ENCODE measurements at regions not wholly inside any gene's neighbourhood (a gene's known extent, or its start where the extent isn't known, plus 50 kb on each side); places are given as distances from the start of the nearest gene placed in this dataset.
A peak's percentile ranks its signal among the peaks of the same experiment; 100 is the strongest.
"Not testable (repeated sequence)": the region's sequence is repeated elsewhere in the genome, so short reads cannot be mapped to it uniquely, and the experiment has no call there.

DNA sequence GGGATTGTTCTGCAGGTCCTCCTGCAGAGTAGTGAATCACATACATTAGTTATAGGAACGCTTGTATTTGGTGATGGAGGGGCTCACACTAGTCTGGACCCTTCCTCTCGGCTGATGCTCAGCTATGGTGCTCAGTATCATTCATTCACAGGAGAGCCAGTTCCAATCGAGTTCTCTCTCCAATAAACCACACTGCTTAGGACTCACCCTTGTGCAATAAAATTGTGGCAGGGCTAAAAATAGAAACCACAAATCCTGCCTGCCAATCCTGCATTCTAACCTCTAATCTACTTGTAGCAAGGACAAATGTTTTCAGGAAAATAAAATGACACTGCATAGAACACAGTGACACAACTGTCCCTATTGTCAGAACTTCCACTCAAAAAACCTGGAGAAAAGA lies 138.4 kb upstream of the TBL1XR1 start:
- CTCF ChIA-PET = no interaction called here
- intact Hi-C loops (cut with micrococcal nuclease) = no loop called here
- DNase-seq (ENCODE audit: unreplicated experiment) = peak; percentile 46
- Mint-ChIP-seq H3K4me3 (ENCODE audit: unreplicated experiment) (no peak overlapping the region), H3K27me3 (ENCODE audit: insufficient read depth, unreplicated experiment) (no peaks in the 10 kb centered on the region), H3K36me3 (ENCODE audit: insufficient read depth, unreplicated experiment) (no peaks in the 10 kb centered on the region), H3K27ac (ENCODE audit: low read depth, unreplicated experiment) (no peak overlapping the region), H3K4me1 (ENCODE audit: insufficient read depth, unreplicated experiment) (peaks cover 23% of the 10 kb centered on the region), H3K9me3 (ENCODE audit: unreplicated experiment) (no peaks in the 10 kb centered on the region)
- TF ChIP-seq, protein P1, sequence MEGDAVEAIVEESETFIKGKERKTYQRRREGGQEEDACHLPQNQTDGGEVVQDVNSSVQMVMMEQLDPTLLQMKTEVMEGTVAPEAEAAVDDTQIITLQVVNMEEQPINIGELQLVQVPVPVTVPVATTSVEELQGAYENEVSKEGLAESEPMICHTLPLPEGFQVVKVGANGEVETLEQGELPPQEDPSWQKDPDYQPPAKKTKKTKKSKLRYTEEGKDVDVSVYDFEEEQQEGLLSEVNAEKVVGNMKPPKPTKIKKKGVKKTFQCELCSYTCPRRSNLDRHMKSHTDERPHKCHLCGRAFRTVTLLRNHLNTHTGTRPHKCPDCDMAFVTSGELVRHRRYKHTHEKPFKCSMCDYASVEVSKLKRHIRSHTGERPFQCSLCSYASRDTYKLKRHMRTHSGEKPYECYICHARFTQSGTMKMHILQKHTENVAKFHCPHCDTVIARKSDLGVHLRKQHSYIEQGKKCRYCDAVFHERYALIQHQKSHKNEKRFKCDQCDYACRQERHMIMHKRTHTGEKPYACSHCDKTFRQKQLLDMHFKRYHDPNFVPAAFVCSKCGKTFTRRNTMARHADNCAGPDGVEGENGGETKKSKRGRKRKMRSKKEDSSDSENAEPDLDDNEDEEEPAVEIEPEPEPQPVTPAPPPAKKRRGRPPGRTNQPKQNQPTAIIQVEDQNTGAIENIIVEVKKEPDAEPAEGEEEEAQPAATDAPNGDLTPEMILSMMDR (IDR thresholded peaks at IDR 0.05; ENCODE audit: unreplicated experiment) = no peak
- no TSS peak for BruUV-seq (replicated peaks)
- POLR2A ChIA-PET = no interaction called here

DNA sequence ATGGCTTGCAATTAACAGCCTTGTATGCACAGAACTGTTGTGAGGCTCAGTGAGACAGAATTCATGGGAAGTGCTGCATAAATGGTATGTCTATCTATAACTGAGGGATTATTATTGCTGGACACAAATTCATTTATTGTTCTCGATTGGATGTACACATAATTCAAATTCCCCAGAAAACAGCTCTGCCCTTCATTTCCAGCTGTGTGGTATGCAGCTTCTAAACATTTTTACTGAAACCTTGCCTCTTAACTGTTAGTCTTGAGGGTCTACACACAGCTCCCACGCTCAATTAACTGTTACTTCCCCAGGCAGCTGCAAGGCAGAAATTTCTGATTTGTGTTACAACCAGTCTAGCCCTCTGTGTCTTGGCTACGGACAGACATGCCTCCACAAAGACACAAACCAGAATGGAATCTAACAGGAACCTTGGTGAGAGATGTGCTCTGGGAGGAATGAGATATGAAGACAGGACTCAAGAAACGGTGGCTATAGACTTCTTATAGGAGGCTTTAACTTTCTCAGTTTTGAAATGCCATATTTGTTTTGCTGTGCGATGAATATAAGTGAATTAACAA lies 139.7 kb upstream of the TBL1XR1 start:
- ChIA-PET CTCF (interaction anchor here (0.6 to 1.5 kb wide), 4 partner anchors 110 to 843 kb away, joined by 3 to 5 read pairs (median 3); no protein-coding TSS in a partner anchor), POLR2A (interaction anchor here (0.7 to 1.1 kb wide), 4 partner anchors 9 to 1029 kb away, joined by 3 to 5 read pairs (median 4); no protein-coding TSS in a partner anchor)
- BruUV-seq (replicated peaks) = no TSS peak
- intact Hi-C loops (cut with micrococcal nuclease) = no loop called here
- Mint-ChIP-seq H3K27ac (ENCODE audit: low read depth, unreplicated experiment) (no peak overlapping the region), H3K27me3 (ENCODE audit: insufficient read depth, unreplicated experiment) (no peaks in the 10 kb centered on the region), H3K4me1 (ENCODE audit: insufficient read depth, unreplicated experiment) (peaks cover 23% of the 10 kb centered on the region), H3K9me3 (ENCODE audit: unreplicated experiment) (no peaks in the 10 kb centered on the region), H3K36me3 (ENCODE audit: insufficient read depth, unreplicated experiment) (no peaks in the 10 kb centered on the region), H3K4me3 (ENCODE audit: unreplicated experiment) (no peak overlapping the region)
- no peak for DNase-seq (ENCODE audit: unreplicated experiment)
- TF ChIP-seq, protein P1 (IDR thresholded peaks at IDR 0.05; ENCODE audit: unreplicated experiment) = no peak

DNA sequence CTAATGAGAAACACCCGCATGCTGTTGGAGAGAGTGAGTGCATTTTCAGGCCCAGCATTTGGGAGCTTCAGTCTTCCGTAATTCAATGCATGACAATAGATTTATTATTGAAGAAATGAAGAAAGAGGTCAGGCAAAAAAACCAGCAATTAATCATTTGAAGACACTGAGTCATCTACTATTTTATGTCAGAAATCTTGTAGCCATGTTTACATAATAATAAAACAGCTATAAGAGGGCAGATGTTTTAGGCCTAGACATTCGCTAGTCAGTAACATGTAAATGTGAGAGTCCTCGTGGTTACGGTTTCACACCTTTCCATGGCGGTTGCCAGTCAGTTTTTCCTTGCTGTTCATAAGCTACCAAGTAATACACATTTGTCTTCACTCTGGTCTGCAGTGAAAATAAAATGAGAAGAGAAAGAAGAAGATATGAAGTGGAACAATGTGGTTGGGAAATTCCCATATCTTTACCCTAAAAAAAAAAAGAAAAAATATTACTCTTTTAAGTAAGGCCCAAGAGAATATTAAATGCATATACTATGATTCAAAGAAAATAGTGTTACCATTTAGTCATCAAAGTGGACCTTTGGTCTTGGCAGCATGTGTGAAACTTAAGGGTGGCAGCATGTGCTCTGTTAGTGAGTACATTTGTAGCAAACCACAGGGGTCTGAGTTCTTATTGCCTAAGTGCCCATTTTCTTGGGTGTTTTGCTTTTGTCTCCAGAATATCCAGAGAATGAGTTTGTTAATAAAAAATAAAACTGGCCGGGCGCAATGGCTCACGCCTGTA lies 140.5 kb upstream of the TBL1XR1 start:
- intact Hi-C loops (cut with micrococcal nuclease) = no loop called here
- TF ChIP-seq, protein P1 (IDR thresholded peaks at IDR 0.05; ENCODE audit: unreplicated experiment) = no peak
- Mint-ChIP-seq H3K4me3 (ENCODE audit: unreplicated experiment) (no peak overlapping the region), H3K9me3 (ENCODE audit: unreplicated experiment) (no peaks in the 10 kb centered on the region), H3K36me3 (ENCODE audit: insufficient read depth, unreplicated experiment) (no peaks in the 10 kb centered on the region), H3K27ac (ENCODE audit: low read depth, unreplicated experiment) (peak overlapping the region; percentile 49), H3K27me3 (ENCODE audit: insufficient read depth, unreplicated experiment) (no peaks in the 10 kb centered on the region), H3K4me1 (ENCODE audit: insufficient read depth, unreplicated experiment) (peaks cover 23% of the 10 kb centered on the region)
- POLR2A ChIA-PET = interaction anchor here (0.6 to 1.1 kb wide), 5 partner anchors 9 to 1029 kb away, joined by 3 to 5 read pairs (median 3); no protein-coding TSS in a partner anchor
- CTCF ChIA-PET = interaction anchor here (0.6 to 1.5 kb wide), 3 partner anchors 109 to 150 kb away, joined by 3 to 5 read pairs (median 3); no protein-coding TSS in a partner anchor
- no TSS peak for BruUV-seq (replicated peaks)
- peak; percentile 73 for DNase-seq (ENCODE audit: unreplicated experiment)

DNA sequence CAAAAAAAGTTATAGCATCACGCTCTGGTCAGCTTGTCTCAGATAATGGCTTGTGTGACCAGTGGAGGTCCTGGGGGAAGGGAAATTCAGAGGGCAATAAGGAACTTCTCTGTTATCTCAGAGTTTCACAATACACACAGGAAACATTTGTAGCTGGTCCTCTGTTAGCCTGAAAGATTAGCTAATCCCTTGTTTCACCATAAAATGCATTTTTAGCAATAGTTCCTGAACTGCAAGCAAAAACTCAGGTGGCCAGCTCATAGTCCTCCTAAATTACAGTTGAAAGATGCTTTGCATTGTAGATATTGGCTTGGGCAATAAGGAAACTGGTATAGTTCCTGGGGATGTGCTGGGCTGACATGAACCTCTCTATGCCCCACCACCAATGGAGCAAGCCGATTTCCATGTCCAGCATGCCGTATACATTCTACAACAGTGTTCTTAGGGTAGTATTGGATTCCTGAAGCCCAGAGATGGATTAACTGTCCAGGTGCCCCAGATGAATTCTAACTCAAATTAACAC lies 141.5 kb upstream of the TBL1XR1 start:
- Mint-ChIP-seq H3K36me3 (ENCODE audit: insufficient read depth, unreplicated experiment) (no peaks in the 10 kb centered on the region), H3K27me3 (ENCODE audit: insufficient read depth, unreplicated experiment) (no peaks in the 10 kb centered on the region), H3K9me3 (ENCODE audit: unreplicated experiment) (no peaks in the 10 kb centered on the region), H3K4me1 (ENCODE audit: insufficient read depth, unreplicated experiment) (peaks cover 23% of the 10 kb centered on the region), H3K4me3 (ENCODE audit: unreplicated experiment) (no peak overlapping the region), H3K27ac (ENCODE audit: low read depth, unreplicated experiment) (no peak overlapping the region)
- TF ChIP-seq, protein P1 (IDR thresholded peaks at IDR 0.05; ENCODE audit: unreplicated experiment) = no peak
- ChIA-PET POLR2A (no interaction called here), CTCF (no interaction called here)
- no TSS peak for BruUV-seq (replicated peaks)
- intact Hi-C loops (cut with micrococcal nuclease) = no loop called here
- peak; percentile 54 for DNase-seq (ENCODE audit: unreplicated experiment)

DNA sequence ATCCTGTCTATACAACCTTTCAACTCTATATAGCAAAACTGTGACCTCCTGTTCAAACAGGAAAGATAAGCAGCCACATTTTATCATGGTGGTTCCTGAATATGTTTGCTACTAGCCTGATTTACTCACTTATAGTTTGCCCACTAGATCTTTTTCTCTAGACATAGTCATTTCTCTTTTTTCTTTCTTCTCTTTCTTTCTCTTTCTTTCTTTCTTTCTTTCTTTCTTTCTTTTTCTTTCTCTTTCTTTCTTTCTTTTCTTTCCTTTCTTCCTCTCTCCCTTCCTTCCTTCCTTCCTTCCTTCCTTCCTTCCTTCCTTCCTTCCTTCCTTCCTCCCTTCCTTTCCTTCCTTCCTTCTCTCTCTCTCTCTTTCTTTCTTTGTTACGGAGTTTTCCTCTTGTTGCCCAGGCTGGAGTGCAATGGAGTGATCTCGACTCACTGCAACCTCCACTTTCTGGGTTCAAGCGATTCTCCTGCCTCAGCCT lies 142.0 kb upstream of the TBL1XR1 start:
- CTCF ChIA-PET; H3K36me3 Mint-ChIP-seq (ENCODE audit: insufficient read depth, unreplicated experiment); intact Hi-C loops (cut with micrococcal nuclease); H3K27ac Mint-ChIP-seq (ENCODE audit: low read depth, unreplicated experiment); H3K27me3 Mint-ChIP-seq (ENCODE audit: insufficient read depth, unreplicated experiment); BruUV-seq (replicated peaks); H3K9me3 Mint-ChIP-seq (ENCODE audit: unreplicated experiment); POLR2A ChIA-PET; DNase-seq (ENCODE audit: unreplicated experiment); H3K4me3 Mint-ChIP-seq (ENCODE audit: unreplicated experiment): not testable (repeated sequence)
- peaks cover 23% of the 10 kb centered on the region for H3K4me1 Mint-ChIP-seq (ENCODE audit: insufficient read depth, unreplicated experiment)
